NCI-H460 (cell line): ENCODE measurements at regions not wholly inside any gene's neighbourhood (a gene's known extent, or its start where the extent isn't known, plus 50 kb on each side); places are given as distances from the start of the nearest gene placed in this dataset.

Source experiments
- DNase-seq: peaks from one replicate; pipeline ENCODE4 v3.0.0-alpha.2; 2016; ENCODE audit warnings: low read depth; ENCODE audit errors: extremely low read depth

- no peak for DNase-seq
Observed at GRCh38 chr5:143569722-143570567, 166.5 kb upstream of the NR3C1 start.

- DNase-seq = no peak
Observed at GRCh38 chr5:143569213-143569701, 165.8 kb upstream of the NR3C1 start.

GRCh38 chr5:143567583-143568504 is 164.4 kb upstream of the NR3C1 start:
- no peak for DNase-seq

- DNase-seq = no peak
Observed at GRCh38 chr5:143566139-143566538, 162.7 kb upstream of the NR3C1 start.

GRCh38 chr5:143564417-143564816 is 160.9 kb upstream of the NR3C1 start:
- DNase-seq = no peak

- DNase-seq = no peak
Observed at GRCh38 chr5:143562935-143563334, 159.4 kb upstream of the NR3C1 start.

- no peak for DNase-seq
Observed at GRCh38 chr5:143561219-143561618, 157.7 kb upstream of the NR3C1 start.

GRCh38 chr5:143560378-143560777 is 156.9 kb upstream of the NR3C1 start:
- DNase-seq = no peak

GRCh38 chr5:143559586-143560109 is 156.2 kb upstream of the NR3C1 start:
- no peak for DNase-seq

- DNase-seq = no peak
Observed at GRCh38 chr5:143558048-143558447, 154.6 kb upstream of the NR3C1 start.

GRCh38 chr5:143557061-143557818 is 153.8 kb upstream of the NR3C1 start:
- DNase-seq = no peak

GRCh38 chr5:143554918-143555477 is 151.5 kb upstream of the NR3C1 start:
- no peak for DNase-seq

- no peak for DNase-seq
Observed at GRCh38 chr5:143554187-143554717, 150.8 kb upstream of the NR3C1 start.

GRCh38 chr5:143552680-143553079 is 149.2 kb upstream of the NR3C1 start:
- no peak for DNase-seq

GRCh38 chr5:143551820-143552251 is 148.3 kb upstream of the NR3C1 start:
- DNase-seq = no peak

- DNase-seq = no peak
Observed at GRCh38 chr5:143550986-143551630, 147.6 kb upstream of the NR3C1 start.

- no peak for DNase-seq
Observed at GRCh38 chr5:143547342-143547741, 143.9 kb upstream of the NR3C1 start.

GRCh38 chr5:143546394-143546793 is 142.9 kb upstream of the NR3C1 start:
- DNase-seq = no peak

GRCh38 chr5:143544606-143545005 is 141.1 kb upstream of the NR3C1 start:
- no peak for DNase-seq
